Right renal pelvis (tissue), 4 donors: ENCODE measurements at regions not wholly inside any gene's neighbourhood (a gene's known extent, or its start where the extent isn't known, plus 50 kb on each side); places are given as distances from the start of the nearest gene placed in this dataset.

ENCODE experiments used
- DNase-seq, 4 donors: peaks; one replicate each; pipeline ENCODE4 v3.0.0-alpha.2; 2013; ENCODE audit warnings: low read depth in 4 of 4, low spot score in 3 of 4, missing footprints in 1 of 4

DNA sequence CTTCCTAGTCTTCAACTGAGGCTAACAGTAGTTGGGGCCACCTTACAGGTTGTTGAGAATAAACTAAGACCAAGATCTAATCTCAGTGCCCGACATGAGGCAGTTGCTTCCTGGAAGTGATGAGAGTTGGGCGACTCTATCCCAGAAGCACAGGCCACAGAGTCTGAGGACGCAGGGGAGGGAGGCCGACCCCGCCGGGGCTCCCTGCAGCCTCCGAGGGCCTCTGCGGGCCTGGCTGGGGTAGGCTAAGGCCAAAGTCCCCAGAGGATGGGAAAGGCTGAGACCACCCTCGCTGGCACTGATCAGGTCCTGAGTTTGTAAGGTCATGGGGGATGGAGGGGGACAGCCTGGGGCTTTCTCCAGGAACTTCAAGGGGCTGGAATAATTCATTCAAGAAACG is 74.0 kb downstream of the ENGASE start:
- no peak for DNase-seq

- no peak for DNase-seq
These were observed 73.3 kb downstream of the ENGASE start for GRCh38 chr17:79147746-79148506.

DNA sequence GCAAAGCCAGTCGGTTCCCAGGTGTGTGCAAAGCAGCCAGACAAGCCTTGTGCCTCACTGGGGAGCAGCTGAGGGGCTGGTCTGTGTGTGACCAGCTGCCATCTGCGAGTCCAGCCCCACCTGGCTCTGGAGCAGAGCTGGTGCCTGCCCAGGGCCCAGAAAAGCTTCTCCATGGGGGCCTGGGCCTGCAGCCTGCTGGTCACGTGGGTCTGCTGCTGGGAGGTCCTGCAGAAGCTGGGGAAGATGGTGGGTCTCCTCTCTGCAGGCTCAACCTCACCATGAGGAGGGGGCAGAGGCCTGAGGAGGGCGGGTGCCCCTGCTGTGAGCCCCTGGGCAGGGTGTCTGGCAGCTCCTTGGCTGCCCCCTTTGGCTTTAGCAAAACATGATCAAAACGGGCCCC is 71.9 kb downstream of the ENGASE start:
- no peak for DNase-seq

DNA sequence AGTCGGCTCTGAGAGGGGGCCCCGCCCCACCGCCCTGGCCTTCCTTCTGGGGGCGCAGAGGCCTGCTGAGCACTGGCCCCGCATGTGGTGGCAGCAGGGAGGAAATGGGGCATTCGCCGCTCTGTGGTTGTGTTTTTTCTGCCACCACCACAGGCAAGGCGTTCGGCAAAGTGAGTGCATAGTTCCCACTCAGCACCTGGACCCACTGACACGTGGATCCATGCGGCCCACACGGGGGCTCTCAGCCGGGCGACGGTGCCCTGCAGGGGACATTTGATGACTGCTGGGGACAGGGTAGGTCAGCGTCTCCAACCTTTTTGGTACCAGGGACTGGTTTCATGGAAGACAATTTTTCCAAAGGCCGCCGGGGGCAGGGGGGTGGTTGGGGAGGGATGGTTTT is 70.9 kb downstream of the ENGASE start:
- no peak for DNase-seq

GRCh38 chr17:79144133-79144532 is 69.5 kb downstream of the ENGASE start:
- no peak for DNase-seq

DNA sequence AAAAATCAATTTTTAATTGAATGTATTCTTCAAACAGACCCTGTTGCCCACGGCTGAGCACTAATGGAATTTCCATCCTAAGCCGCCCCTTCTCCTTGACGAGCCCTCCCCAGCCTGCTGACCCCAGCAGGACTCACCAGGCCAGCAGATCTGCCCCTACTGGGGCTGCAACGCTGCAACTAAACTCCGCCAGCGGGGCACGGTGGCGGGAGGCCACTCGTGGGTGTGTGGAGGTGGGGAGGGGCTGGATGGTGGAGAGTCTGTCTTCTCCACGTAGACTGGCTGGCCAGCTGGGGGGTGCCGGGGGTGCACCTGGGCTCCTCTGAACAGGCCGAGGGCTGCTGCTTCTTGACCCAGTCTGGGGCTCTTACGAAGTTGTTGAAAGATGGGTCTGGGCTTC is 67.8 kb downstream of the ENGASE start:
- no peak for DNase-seq

DNA sequence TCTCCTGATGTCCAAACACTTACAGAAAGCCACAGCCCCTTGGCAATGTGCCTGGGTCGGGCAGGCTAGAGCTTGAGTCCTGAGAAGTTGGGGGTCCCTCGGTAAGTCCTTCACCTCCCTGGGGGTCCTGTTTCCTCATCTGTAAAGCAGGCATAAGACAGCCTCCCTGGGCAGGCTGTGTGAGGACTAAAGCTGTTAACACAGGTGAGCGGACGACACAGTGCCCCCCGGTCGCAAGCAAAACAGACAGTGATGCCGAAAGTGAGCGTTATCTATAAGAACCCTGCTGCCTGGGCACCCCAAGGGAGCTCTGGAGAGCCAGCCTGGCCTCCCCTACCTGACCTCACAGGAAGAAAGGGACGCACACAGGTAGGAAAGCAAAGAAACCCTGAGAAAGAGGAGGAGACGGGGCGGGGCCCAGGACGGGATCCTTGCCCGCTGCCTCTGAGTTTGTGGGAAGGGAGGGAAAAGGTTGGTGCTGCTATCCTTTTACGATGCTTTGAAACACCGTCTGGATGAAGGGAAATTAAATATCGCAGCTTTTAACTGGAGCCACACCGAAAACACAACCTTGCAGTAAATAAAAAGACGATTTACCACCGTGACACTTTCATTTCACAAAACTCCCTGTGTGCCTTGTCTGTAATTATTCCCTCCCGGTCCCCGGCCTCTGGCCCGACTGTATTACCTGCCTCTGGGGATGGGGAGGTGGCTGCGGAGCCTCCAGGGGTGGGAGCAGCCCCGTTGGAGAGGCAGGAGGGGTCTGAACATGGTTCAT is 67.1 kb downstream of the ENGASE start:
- peak in 1 of 4 donors; percentile 31 for DNase-seq

GRCh38 chr17:79138826-79139225 is 64.2 kb downstream of the ENGASE start:
- no peak for DNase-seq

DNA sequence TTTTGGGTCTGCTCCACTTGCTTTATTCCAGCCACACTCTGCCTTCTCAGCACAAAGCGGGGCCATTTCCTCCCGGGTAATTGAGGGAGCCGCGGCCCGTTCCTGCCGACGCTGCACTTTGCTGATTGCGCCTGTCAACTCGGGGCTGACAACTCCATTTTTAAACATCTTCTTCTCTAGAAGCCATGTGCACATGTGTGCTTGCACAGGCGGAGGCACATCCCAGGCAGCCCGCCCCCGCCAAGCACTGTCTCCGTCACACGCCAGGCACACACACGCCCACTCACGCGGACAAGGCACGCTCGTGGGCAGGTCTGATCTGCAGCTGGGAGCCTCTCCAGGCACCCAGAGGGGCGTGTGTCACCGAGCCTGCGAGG is 63.2 kb downstream of the ENGASE start:
- no peak for DNase-seq

GRCh38 chr17:79137015-79137788 is 62.6 kb downstream of the ENGASE start:
- DNase-seq, result no peak

- DNase-seq, result no peak
These were observed 62.0 kb downstream of the ENGASE start for GRCh38 chr17:79136596-79136995.
